ENCODE measurements at regions not wholly inside any gene's neighbourhood (a gene's known extent, or its start where the extent isn't known, plus 50 kb on each side); places are given as distances from the start of the nearest gene placed in this dataset.
"Not testable (repeated sequence)": the region's sequence is repeated elsewhere in the genome, so short reads cannot be mapped to it uniquely, and the experiment has no call there.

- DNase-seq (ENCODE audit: low spot score): no peak
These were observed 213.3 kb upstream of the IGFBP3 start for GRCh38 chr7:46134385-46134784.

- DNase-seq (ENCODE audit: low spot score): no peak
These were observed 212.7 kb upstream of the IGFBP3 start for GRCh38 chr7:46133751-46134150.

GRCh38 chr7:46133072-46133471, 212.0 kb upstream of the IGFBP3 start:
- no peak for DNase-seq (ENCODE audit: low spot score)

GRCh38 chr7:46131916-46132795, 211.1 kb upstream of the IGFBP3 start:
- DNase-seq (ENCODE audit: low spot score): no peak

GRCh38 chr7:46129831-46130230, 208.8 kb upstream of the IGFBP3 start:
- peak; percentile 13 for DNase-seq (ENCODE audit: low spot score)

- no peak for DNase-seq (ENCODE audit: low spot score)
These were observed 206.7 kb upstream of the IGFBP3 start for GRCh38 chr7:46127814-46128213.

- no peak for DNase-seq (ENCODE audit: low spot score)
These were observed 205.7 kb upstream of the IGFBP3 start for GRCh38 chr7:46126675-46127300.

- no peak for DNase-seq (ENCODE audit: low spot score)
These were observed 202.8 kb upstream of the IGFBP3 start for GRCh38 chr7:46123756-46124343.

GRCh38 chr7:46115410-46115809, 194.3 kb upstream of the IGFBP3 start:
- DNase-seq (ENCODE audit: low spot score): no peak

- no peak for DNase-seq (ENCODE audit: low spot score)
These were observed 188.4 kb upstream of the IGFBP3 start for GRCh38 chr7:46109437-46109836.

GRCh38 chr7:46108272-46108671, 187.2 kb upstream of the IGFBP3 start:
- no peak for DNase-seq (ENCODE audit: low spot score)

- DNase-seq (ENCODE audit: low spot score): no peak
These were observed 186.6 kb upstream of the IGFBP3 start for GRCh38 chr7:46107610-46108217.

GRCh38 chr7:46100521-46100920, 179.4 kb upstream of the IGFBP3 start:
- DNase-seq (ENCODE audit: low spot score): no peak

- DNase-seq (ENCODE audit: low spot score): no peak
These were observed 178.0 kb upstream of the IGFBP3 start for GRCh38 chr7:46099076-46099475.

GRCh38 chr7:46091071-46091470, 170.0 kb upstream of the IGFBP3 start:
- no peak for DNase-seq (ENCODE audit: low spot score)

- DNase-seq (ENCODE audit: low spot score): no peak
These were observed 168.2 kb upstream of the IGFBP3 start for GRCh38 chr7:46089281-46089680.

GRCh38 chr7:46088486-46088885, 167.4 kb upstream of the IGFBP3 start:
- DNase-seq (ENCODE audit: low spot score): not testable (repeated sequence)

GRCh38 chr7:46080595-46081159, 159.6 kb upstream of the IGFBP3 start:
- no peak for DNase-seq (ENCODE audit: low spot score)

- DNase-seq (ENCODE audit: low spot score): no peak
These were observed 158.3 kb upstream of the IGFBP3 start for GRCh38 chr7:46079421-46079820.

- DNase-seq (ENCODE audit: low spot score): no peak
These were observed 155.5 kb upstream of the IGFBP3 start for GRCh38 chr7:46076527-46076926.

- DNase-seq (ENCODE audit: low spot score): no peak
These were observed 151.7 kb upstream of the IGFBP3 start for GRCh38 chr7:46072722-46073121.

- no peak for DNase-seq (ENCODE audit: low spot score)
These were observed 150.5 kb upstream of the IGFBP3 start for GRCh38 chr7:46071601-46072000.
